Spleen (tissue), 7 donors: ENCODE measurements at regions not wholly inside any gene's neighbourhood (a gene's known extent, or its start where the extent isn't known, plus 50 kb on each side); places are given as distances from the start of the nearest gene placed in this dataset.

Experiments used
- CTCF ChIP-seq, 11 experiments: fragments of 200-600 bp in 7 of 11; fragments of 450-650 bp in 4 of 11; sonication (generic) in 4 of 11; IDR thresholded peaks in 8 of 11; conservative IDR thresholded peaks in 3 of 11; 1 replicate in 7 of 11; 2 replicates in 4 of 11; pipeline versions ENCODE4 v1.4.0 to v1.8.0; 2016 to 2021; ENCODE audit warnings: antibody characterized with exemption in 11 of 11, inconsistent platforms in 4 of 11, mild to moderate bottlenecking in 1 of 11
- POLR2A ChIP-seq, 3 donors: fragments of 450-650 bp; IDR thresholded peaks; one replicate each; pipeline ENCODE4 v1.5.1; 2017; ENCODE audit warnings: antibody characterized with exemption in 3 of 3, mild to moderate bottlenecking in 1 of 3
- donor health status: DM: no; HTN: no; CAD: no; lungs with moderate emphysema.
- donor health status: DM: no; HTN: no; CAD: no.
- donor health status: DM: no; HTN: no; CAD: no.

DNA sequence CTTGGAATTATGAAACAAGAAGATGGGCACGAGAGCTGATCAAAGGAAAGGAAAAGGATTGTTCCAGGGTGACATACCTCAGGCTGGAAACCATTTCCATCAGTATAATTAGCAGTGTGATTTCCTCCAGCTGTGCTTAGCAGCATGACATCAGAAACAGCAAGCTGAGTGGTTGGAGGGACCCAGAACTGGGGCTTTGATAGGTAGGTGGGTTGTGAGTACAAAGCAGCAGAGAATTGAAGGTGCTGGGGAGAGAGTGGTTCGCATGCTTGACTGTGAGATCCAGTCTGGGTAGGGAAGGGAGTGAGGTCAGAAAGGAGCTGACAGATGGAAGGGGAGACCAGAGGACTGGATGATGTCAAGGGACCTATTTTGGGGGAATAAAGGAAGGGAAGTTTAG, 90.4 kb downstream of the CD164 start:
- TF ChIP-seq POLR2A (IDR thresholded peaks at IDR 0.05), result no peak
- no peak for TF ChIP-seq CTCF (IDR thresholded peaks at IDR 0.05 in 8 of 11, conservative IDR thresholded peaks at IDR 0.05 in 3 of 11)
